Gastrocnemius medialis (tissue), 4 donors: ENCODE measurements at regions not wholly inside any gene's neighbourhood (a gene's known extent, or its start where the extent isn't known, plus 50 kb on each side); places are given as distances from the start of the nearest gene placed in this dataset.

Source experiments
- ATAC-seq, 2 donors: fragments of 150-250 bp; one replicate each; pipeline ENCODE4 v1.9.1; 2016
- DNase-seq, 2 donors: peaks; one replicate each; pipeline ENCODE4 v3.0.0-alpha.2; 2019
- H3K27ac ChIP-seq, 4 donors: fragments of 200-600 bp; sonication (generic); 1 replicate in 1 of 4; 2 replicates in 3 of 4; pipeline ENCODE4 v1.5.1; 2016 to 2018; ENCODE audit warnings: mild to moderate bottlenecking in 2 of 4, moderate library complexity in 1 of 4
- H3K27me3 ChIP-seq, 3 donors: fragments of 200-600 bp; sonication (generic) in 2 of 3; 1 replicate in 1 of 3; 2 replicates in 2 of 3; pipeline versions ENCODE4 v1.5.1 to v1.6.0; 2016 to 2019; ENCODE audit warnings: mild to moderate bottlenecking in 1 of 3, moderate library complexity in 1 of 3
- H3K36me3 ChIP-seq, 2 donors: fragments of 200-600 bp; sonication (generic) in 1 of 2; one replicate each; pipeline ENCODE4 v1.5.1; 2017 to 2018
- H3K4me1 ChIP-seq, 2 donors: fragments of 200-600 bp; sonication (generic) in 1 of 2; one replicate each; pipeline ENCODE4 v1.5.1; 2016 to 2017; ENCODE audit warnings: mild to moderate bottlenecking in 2 of 2
- H3K4me3 ChIP-seq, 4 donors: fragments of 200-600 bp; sonication (generic) in 3 of 4; 1 replicate in 1 of 4; 2 replicates in 3 of 4; pipeline ENCODE4 v1.5.1; 2016 to 2019; ENCODE audit warnings: mild to moderate bottlenecking in 2 of 4
- H3K9me3 ChIP-seq, 3 donors: fragments of 200-600 bp; sonication (generic) in 2 of 3; 1 replicate in 1 of 3; 2 replicates in 2 of 3; pipeline ENCODE4 v1.5.1; 2016 to 2019
- POLR2A ChIP-seq, 2 donors: fragments of 450-650 bp; IDR thresholded peaks; one replicate each; pipeline ENCODE4 v1.6.1; 2017; ENCODE audit warnings: antibody characterized with exemption in 2 of 2, mild to moderate bottlenecking in 2 of 2, moderate library complexity in 2 of 2
- in situ Hi-C, 4 donors: fragments of 200-750 bp; cut with MboI; loops; one replicate each; pipeline versions ENCODE4 v1.15.0 to v1.8.0; 2017; ENCODE audit warnings: low sequenced_read_pairs in 4 of 4
- intact Hi-C: fragments of 100-400 bp; cut with DNase I; formaldehyde crosslinking; loops from one replicate; pipeline ENCODE4 v1.15.1; 2023; ENCODE audit warnings: low total_unique reads
- TF ChIP-seq, protein P1 (sequence below), 5 experiments: fragments of 450-650 bp in 3 of 5; fragments of 200-600 bp in 2 of 5; sonication (generic) in 2 of 5; IDR thresholded peaks in 4 of 5; conservative IDR thresholded peaks in 1 of 5; 1 replicate in 4 of 5; 2 replicates in 1 of 5; pipeline ENCODE4 v1.5.1; 2016 to 2019; ENCODE audit warnings: antibody characterized with exemption in 5 of 5, mild to moderate bottlenecking in 3 of 5, moderate library complexity in 3 of 5

DNA sequence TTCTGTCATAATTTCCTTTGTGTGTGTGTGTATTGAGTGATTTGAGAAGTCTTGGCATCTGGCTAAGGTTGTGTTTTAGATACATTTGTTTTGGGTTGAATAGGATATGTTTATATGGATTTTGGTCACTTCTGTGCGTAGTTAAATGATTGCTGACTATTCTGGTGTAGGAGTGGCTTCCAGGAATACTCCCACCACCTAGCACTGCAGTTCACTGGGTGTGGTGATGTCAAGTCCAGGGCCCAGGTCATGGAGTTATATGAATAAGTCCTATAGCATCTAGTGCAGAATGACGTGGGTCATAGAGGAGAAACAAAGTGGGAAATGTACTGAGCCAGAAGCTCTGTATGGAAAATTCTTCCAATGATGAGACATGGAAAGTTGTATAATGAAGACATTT is 465.4 kb upstream of the CCL2 start:
- no peak overlapping the region for H3K27ac ChIP-seq
- DNase-seq (no peak), ATAC-seq (no peak)
- intact Hi-C loops (no loop called here), in situ Hi-C loops (loop anchor here in 1 of 4 donors (5.0 kb wide), 1 partner anchor 33 kb away; no protein-coding TSS in a partner anchor)
- H3K4me1 ChIP-seq = no peaks in the 10 kb centered on the region
- H3K4me3 ChIP-seq = no peak overlapping the region
- no peaks in the 10 kb centered on the region for H3K9me3 ChIP-seq
- H3K27me3 ChIP-seq = peaks cover 0 to 3% (median 0%) of the 10 kb centered on the region in 3 donors
- no peaks in the 10 kb centered on the region for H3K36me3 ChIP-seq
- TF ChIP-seq, protein P1, sequence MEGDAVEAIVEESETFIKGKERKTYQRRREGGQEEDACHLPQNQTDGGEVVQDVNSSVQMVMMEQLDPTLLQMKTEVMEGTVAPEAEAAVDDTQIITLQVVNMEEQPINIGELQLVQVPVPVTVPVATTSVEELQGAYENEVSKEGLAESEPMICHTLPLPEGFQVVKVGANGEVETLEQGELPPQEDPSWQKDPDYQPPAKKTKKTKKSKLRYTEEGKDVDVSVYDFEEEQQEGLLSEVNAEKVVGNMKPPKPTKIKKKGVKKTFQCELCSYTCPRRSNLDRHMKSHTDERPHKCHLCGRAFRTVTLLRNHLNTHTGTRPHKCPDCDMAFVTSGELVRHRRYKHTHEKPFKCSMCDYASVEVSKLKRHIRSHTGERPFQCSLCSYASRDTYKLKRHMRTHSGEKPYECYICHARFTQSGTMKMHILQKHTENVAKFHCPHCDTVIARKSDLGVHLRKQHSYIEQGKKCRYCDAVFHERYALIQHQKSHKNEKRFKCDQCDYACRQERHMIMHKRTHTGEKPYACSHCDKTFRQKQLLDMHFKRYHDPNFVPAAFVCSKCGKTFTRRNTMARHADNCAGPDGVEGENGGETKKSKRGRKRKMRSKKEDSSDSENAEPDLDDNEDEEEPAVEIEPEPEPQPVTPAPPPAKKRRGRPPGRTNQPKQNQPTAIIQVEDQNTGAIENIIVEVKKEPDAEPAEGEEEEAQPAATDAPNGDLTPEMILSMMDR (IDR thresholded peaks at IDR 0.05 in 4 of 5, conservative IDR thresholded peaks at IDR 0.05 in 1 of 5) = no peak
- no peak for TF ChIP-seq POLR2A (IDR thresholded peaks at IDR 0.05)

DNA sequence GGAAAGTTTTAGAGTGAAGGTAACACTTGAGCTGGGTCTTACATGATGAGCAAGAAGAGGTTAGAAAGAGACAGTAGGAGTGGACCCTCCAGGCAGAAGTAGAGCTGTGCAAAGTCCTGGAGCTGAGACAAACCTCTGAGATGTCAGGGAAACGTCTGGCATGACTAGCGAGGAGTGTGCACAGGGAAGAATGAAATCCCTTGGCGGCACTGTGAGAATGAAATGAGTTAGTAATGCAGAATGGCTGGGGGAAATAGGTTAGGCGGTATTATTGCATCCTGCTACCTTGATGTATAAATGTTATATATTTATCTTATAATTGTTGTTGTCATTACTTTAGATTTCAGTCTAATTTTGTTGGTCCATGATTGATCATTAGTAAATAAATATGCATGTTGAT is 457.9 kb upstream of the CCL2 start:
- TF ChIP-seq, protein P1 (IDR thresholded peaks at IDR 0.05 in 4 of 5, conservative IDR thresholded peaks at IDR 0.05 in 1 of 5) = no peak
- TF ChIP-seq POLR2A (IDR thresholded peaks at IDR 0.05) = no peak
- in situ Hi-C loops (no loop called here), intact Hi-C loops (no loop called here)
- peaks cover 0 to 3% (median 3%) of the 10 kb centered on the region in 3 donors for H3K27me3 ChIP-seq
- no peak for ATAC-seq
- H3K27ac ChIP-seq = no peak overlapping the region
- no peaks in the 10 kb centered on the region for H3K36me3 ChIP-seq
- DNase-seq = no peak
- H3K9me3 ChIP-seq = no peaks in the 10 kb centered on the region
- no peak overlapping the region for H3K4me3 ChIP-seq
- no peaks in the 10 kb centered on the region for H3K4me1 ChIP-seq

DNA sequence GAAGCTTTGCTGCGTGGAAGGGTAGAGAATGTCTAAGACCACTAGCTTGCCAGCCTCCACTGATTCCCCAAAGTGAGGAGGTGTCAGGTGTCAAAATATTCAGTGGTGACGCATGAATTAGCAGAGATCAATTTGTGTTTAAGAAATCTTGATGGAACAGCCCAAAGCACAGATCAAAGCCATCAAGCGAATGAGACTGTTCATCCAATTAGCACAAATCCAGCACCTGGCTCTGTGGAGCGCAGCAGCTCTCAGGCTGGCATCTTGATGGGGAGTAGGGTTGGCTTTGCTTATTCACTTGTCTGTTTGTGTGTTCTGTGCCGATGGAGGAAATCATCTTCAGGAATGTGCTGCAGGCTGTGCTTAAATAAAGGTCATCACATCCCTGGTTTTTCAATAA is 456.8 kb upstream of the CCL2 start:
- no peak for DNase-seq
- Histone ChIP-seq H3K4me3 (no peak overlapping the region), H3K27ac (no peak overlapping the region), H3K27me3 (peaks cover 0 to 3% (median 2%) of the 10 kb centered on the region in 3 donors), H3K9me3 (no peaks in the 10 kb centered on the region), H3K4me1 (no peaks in the 10 kb centered on the region), H3K36me3 (no peaks in the 10 kb centered on the region)
- in situ Hi-C loops = no loop called here
- intact Hi-C loops = no loop called here
- ATAC-seq = no peak
- TF ChIP-seq, protein P1 (IDR thresholded peaks at IDR 0.05 in 4 of 5, conservative IDR thresholded peaks at IDR 0.05 in 1 of 5) = no peak
- no peak for TF ChIP-seq POLR2A (IDR thresholded peaks at IDR 0.05)

DNA sequence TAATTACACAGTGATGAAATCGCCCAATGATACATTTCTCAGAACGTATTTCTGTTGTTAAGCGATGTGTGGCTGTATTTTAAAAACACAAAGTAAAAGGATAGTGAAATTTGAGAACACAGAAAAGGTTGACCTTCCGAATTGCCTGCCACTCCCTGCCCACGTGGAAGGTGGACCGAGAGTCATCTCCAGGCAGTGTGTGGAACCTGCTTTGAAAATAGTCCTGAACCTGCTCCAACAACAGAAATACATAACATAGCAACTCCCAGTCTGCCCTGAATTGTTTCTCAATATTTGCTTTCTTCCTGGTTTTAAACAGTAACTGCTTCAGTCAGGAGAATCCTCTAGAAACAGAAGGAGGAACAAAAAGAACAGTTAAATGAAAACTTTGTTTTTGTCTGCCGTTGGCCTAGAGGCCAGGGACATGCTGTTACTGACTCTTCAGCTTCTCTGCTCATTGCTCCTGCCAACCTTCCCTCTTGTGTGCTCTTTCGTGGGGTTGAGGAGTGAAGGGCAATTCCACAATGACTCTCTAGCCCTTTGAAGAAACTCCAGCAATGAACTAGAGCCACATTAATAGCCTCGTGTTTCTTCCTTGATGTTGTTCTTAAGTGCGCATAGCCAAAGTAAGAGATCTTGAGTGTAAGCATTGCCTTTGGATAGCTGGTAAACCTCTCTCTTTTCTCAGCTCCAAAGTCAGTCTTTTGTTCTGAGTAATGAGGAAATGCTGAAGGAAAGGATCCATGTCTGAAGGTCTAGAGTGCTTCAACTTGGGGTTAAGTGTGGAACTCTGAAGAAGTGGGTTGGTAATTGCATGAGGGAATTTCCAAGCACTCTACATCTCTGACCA is 452.5 kb upstream of the CCL2 start:
- TF ChIP-seq POLR2A (IDR thresholded peaks at IDR 0.05) = no peak
- TF ChIP-seq, protein P1 (IDR thresholded peaks at IDR 0.05 in 4 of 5, conservative IDR thresholded peaks at IDR 0.05 in 1 of 5) = no peak
- Histone ChIP-seq H3K36me3 (no peaks in the 10 kb centered on the region), H3K9me3 (no peaks in the 10 kb centered on the region), H3K4me3 (no peak overlapping the region), H3K4me1 (peaks cover 0 to 8% of the 10 kb centered on the region in 2 donors), H3K27me3 (peaks cover 0 to 2% (median 0%) of the 10 kb centered on the region in 3 donors), H3K27ac (no peak overlapping the region)
- in situ Hi-C loops (no loop called here), intact Hi-C loops (no loop called here)
- no peak for DNase-seq
- no peak for ATAC-seq
